ENCODE measurements at regions not wholly inside any gene's neighbourhood (a gene's known extent, or its start where the extent isn't known, plus 50 kb on each side); places are given as distances from the start of the nearest gene placed in this dataset.

DNA sequence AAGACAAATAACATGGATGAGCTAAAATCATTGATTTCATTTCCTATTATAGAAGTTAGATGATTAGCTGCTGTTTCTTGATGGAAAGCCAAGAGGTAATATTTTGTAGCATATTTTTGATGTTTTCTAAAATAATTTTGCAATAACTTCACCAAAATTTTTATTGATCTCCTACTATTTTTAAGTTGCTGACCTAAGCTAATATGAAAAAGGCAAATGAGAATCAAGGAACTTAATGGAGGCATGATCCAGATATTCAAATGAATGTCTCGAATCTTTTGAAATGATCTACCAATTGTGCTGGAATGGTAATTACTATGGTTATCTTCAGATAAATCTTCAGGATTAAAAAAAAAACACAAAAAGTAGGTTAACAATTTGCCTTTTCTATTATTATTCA is 1591.4 kb upstream of the PCDH7 start:
- Histone ChIP-seq H3K36me3 (ENCODE audit: control insufficient read depth, insufficient read depth, low read length) (no peaks in the 10 kb centered on the region), H3K27me3 (replicated peaks; ENCODE audit: control insufficient read depth, insufficient read depth, low read length) (no peaks in the 10 kb centered on the region), H3K4me3 (replicated peaks; ENCODE audit: low read depth, low read length) (no peak overlapping the region)
- DNase-seq (ENCODE audit: extremely low read depth, insufficient read length), result no peak
- TF ChIP-seq CTCF (IDR thresholded peaks at IDR 0.05; ENCODE audit: insufficient read depth, low read length, poor library complexity, severe bottlenecking), result no peak

- no peak for TF ChIP-seq CTCF (IDR thresholded peaks at IDR 0.05; ENCODE audit: insufficient read depth, low read length, poor library complexity, severe bottlenecking)
- no peaks in the 10 kb centered on the region for H3K36me3 ChIP-seq (ENCODE audit: control insufficient read depth, insufficient read depth, low read length)
- no peaks in the 10 kb centered on the region for H3K27me3 ChIP-seq (replicated peaks; ENCODE audit: control insufficient read depth, insufficient read depth, low read length)
- no peak overlapping the region for H3K4me3 ChIP-seq (replicated peaks; ENCODE audit: low read depth, low read length)
- DNase-seq (ENCODE audit: extremely low read depth, insufficient read length), result no peak
These were observed 1588.9 kb upstream of the PCDH7 start for GRCh38 chr4:29131304-29131703.

DNA sequence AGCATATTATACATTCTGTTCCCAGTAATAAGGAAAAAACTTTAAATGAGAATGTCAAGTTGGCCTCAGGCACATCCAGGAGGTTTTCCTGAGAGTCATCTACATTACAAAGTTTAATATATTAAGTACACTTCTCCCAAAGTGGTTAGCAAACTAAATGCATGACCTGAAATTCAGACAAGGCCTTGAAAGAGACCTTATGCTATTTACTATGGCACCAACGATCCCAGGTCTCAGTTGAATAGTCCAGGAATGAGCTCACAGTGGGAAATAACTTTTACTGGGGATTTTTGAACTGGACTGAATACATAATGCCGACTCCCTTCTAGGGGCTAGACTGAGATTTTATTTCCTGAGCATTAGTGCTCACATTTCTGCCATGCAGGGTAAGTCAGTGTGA is 1577.5 kb upstream of the PCDH7 start:
- no peak for TF ChIP-seq CTCF (IDR thresholded peaks at IDR 0.05; ENCODE audit: insufficient read depth, low read length, poor library complexity, severe bottlenecking)
- DNase-seq (ENCODE audit: extremely low read depth, insufficient read length), result no peak
- Histone ChIP-seq H3K4me3 (replicated peaks; ENCODE audit: low read depth, low read length) (no peak overlapping the region), H3K36me3 (ENCODE audit: control insufficient read depth, insufficient read depth, low read length) (no peaks in the 10 kb centered on the region), H3K27me3 (replicated peaks; ENCODE audit: control insufficient read depth, insufficient read depth, low read length) (no peaks in the 10 kb centered on the region)

GRCh38 chr4:29151584-29151983 is 1568.6 kb upstream of the PCDH7 start:
- DNase-seq (ENCODE audit: extremely low read depth, insufficient read length), result no peak
- TF ChIP-seq CTCF (IDR thresholded peaks at IDR 0.05; ENCODE audit: insufficient read depth, low read length, poor library complexity, severe bottlenecking), result no peak
- H3K4me3 ChIP-seq (replicated peaks; ENCODE audit: low read depth, low read length), result no peak overlapping the region
- no peaks in the 10 kb centered on the region for H3K36me3 ChIP-seq (ENCODE audit: control insufficient read depth, insufficient read depth, low read length)
- no peaks in the 10 kb centered on the region for H3K27me3 ChIP-seq (replicated peaks; ENCODE audit: control insufficient read depth, insufficient read depth, low read length)

GRCh38 chr4:29153642-29154041 is 1566.5 kb upstream of the PCDH7 start:
- no peak overlapping the region for H3K4me3 ChIP-seq (replicated peaks; ENCODE audit: low read depth, low read length)
- no peaks in the 10 kb centered on the region for H3K36me3 ChIP-seq (ENCODE audit: control insufficient read depth, insufficient read depth, low read length)
- TF ChIP-seq CTCF (IDR thresholded peaks at IDR 0.05; ENCODE audit: insufficient read depth, low read length, poor library complexity, severe bottlenecking), result no peak
- no peaks in the 10 kb centered on the region for H3K27me3 ChIP-seq (replicated peaks; ENCODE audit: control insufficient read depth, insufficient read depth, low read length)
- no peak for DNase-seq (ENCODE audit: extremely low read depth, insufficient read length)

DNA sequence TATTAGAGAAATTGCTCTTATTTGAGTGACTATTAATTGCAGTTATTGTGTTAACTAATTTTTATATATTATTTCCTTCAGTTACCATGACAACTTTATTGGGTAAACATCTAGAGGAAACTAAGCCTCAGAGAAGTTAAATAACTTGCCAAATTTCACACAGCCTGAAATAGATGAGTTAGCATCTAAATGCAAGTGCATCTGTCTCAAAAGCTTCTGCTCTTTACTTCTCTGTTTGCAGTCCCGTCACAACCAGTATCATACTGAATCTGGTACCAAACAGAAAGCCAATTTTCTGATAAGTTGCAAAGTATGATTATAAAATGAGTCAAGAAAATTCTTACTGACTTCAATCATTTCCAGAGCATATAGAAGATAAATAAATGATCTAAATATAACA is 1544.9 kb upstream of the PCDH7 start:
- H3K36me3 ChIP-seq (ENCODE audit: control insufficient read depth, insufficient read depth, low read length), result no peaks in the 10 kb centered on the region
- no peaks in the 10 kb centered on the region for H3K27me3 ChIP-seq (replicated peaks; ENCODE audit: control insufficient read depth, insufficient read depth, low read length)
- H3K4me3 ChIP-seq (replicated peaks; ENCODE audit: low read depth, low read length), result no peak overlapping the region
- no peak for DNase-seq (ENCODE audit: extremely low read depth, insufficient read length)
- no peak for TF ChIP-seq CTCF (IDR thresholded peaks at IDR 0.05; ENCODE audit: insufficient read depth, low read length, poor library complexity, severe bottlenecking)
